Duodenal mucosa (tissue), 2 donors: ENCODE measurements at regions not wholly inside any gene's neighbourhood (a gene's known extent, or its start where the extent isn't known, plus 50 kb on each side); places are given as distances from the start of the nearest gene placed in this dataset.

Experiments used
- H3K27ac ChIP-seq: one replicate; pipeline ENCODE4 v1.7.0; 2013; ENCODE audit warnings: low read depth, low read length
- H3K27me3 ChIP-seq, 2 donors: one replicate each; pipeline ENCODE4 v1.7.0; 2013; ENCODE audit warnings: low read length in 2 of 2, control low read depth in 1 of 2; ENCODE audit not compliant: insufficient read depth in 2 of 2, control insufficient read depth in 1 of 2
- H3K36me3 ChIP-seq, 2 donors: one replicate each; pipeline ENCODE4 v1.7.0; 2013; ENCODE audit warnings: low read length in 2 of 2, control low read depth in 1 of 2; ENCODE audit not compliant: insufficient read depth in 2 of 2, control insufficient read depth in 1 of 2
- H3K4me1 ChIP-seq, 2 donors: one replicate each; pipeline ENCODE4 v1.7.0; 2013; ENCODE audit warnings: low read length in 2 of 2, control low read depth in 1 of 2; ENCODE audit not compliant: insufficient read depth in 2 of 2, control insufficient read depth in 1 of 2
- H3K4me3 ChIP-seq, 2 donors: one replicate each; pipeline ENCODE4 v1.7.0; 2013; ENCODE audit warnings: low read length in 2 of 2, low read depth in 1 of 2
- H3K9ac ChIP-seq, 2 donors: one replicate each; pipeline ENCODE4 v1.7.0; 2013; ENCODE audit warnings: low read length in 2 of 2, low read depth in 1 of 2
- H3K9me3 ChIP-seq, 2 donors: one replicate each; pipeline ENCODE4 v1.7.0; 2013; ENCODE audit warnings: low read length in 2 of 2, control low read depth in 1 of 2; ENCODE audit not compliant: control insufficient read depth in 1 of 2

DNA sequence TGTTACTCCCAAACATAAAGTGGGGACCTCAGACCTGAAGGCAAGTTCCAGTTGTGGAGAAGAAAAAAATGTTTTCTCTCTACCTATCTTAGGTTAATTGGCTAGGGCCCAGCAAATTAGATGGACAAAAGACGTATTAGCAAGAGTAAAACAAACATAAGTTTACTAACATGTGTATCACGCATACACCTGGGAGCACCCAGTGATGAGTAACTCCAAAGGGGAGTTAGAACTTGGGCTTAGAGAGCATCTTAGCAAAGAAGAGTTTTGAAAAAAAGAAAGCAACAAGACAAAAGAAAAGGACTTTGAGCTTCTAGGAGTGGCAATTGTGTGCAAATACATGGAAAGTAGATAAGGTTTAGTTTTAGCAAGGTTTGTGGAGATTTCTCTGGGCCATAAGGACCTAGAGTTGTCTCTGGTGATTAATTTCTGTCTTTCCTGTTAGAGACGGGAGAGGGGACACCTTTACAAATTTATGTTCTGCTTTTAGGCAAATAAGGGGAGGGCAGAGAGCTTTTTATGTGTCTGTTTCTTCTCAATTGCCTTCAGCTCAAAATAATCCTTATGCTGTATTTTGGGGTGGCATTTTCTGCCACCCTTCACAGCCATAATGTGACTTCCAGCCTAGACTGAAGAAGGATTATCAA is 76.7 kb upstream of the PTGFRN start:
- Histone ChIP-seq H3K4me3 (peak overlapping the region in 1 of 2 donors; percentile 23), H3K27me3 (no peaks in the 10 kb centered on the region), H3K9me3 (peaks cover 0 to 4% of the 10 kb centered on the region in 2 donors), H3K36me3 (no peaks in the 10 kb centered on the region), H3K9ac (no peak overlapping the region), H3K4me1 (peaks cover 7 to 27% of the 10 kb centered on the region in 2 donors), H3K27ac (no peak overlapping the region)

GRCh38 chr1:116833718-116834117 is 76.0 kb upstream of the PTGFRN start:
- Histone ChIP-seq H3K4me3 (no peak overlapping the region), H3K9ac (no peak overlapping the region)

DNA sequence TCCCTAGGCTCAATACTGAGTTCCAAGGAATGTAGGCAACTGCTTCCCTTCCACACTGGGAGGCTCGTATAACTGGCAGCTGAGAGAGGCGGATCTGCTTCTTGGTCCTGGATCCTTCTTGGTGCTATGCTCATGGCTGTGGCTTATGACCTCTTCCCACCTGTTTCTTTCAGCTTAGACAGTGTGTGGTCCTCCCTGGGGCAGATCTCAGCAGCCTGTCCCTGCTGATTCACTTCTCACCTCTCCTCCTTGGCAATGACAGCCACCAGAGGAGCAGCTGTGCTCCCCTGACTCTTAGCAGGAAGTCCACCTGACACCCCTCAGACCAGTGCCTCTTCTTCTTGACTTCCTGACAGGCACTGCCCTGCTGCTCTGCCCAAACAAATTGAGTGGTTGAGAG is 75.1 kb upstream of the PTGFRN start:
- Histone ChIP-seq H3K4me1 (peaks cover 7 to 27% of the 10 kb centered on the region in 2 donors), H3K27me3 (no peaks in the 10 kb centered on the region), H3K4me3 (no peak overlapping the region), H3K9me3 (no peaks in the 10 kb centered on the region), H3K36me3 (no peaks in the 10 kb centered on the region), H3K9ac (no peak overlapping the region), H3K27ac (no peak overlapping the region)

More at GRCh38 chr1:116833718-116834117, 76.0 kb upstream of the PTGFRN start:
- Histone ChIP-seq H3K4me1 (peaks cover 7 to 27% of the 10 kb centered on the region in 2 donors), H3K9me3 (no peaks in the 10 kb centered on the region), H3K36me3 (no peaks in the 10 kb centered on the region), H3K27me3 (no peaks in the 10 kb centered on the region), H3K27ac (no peak overlapping the region)

DNA sequence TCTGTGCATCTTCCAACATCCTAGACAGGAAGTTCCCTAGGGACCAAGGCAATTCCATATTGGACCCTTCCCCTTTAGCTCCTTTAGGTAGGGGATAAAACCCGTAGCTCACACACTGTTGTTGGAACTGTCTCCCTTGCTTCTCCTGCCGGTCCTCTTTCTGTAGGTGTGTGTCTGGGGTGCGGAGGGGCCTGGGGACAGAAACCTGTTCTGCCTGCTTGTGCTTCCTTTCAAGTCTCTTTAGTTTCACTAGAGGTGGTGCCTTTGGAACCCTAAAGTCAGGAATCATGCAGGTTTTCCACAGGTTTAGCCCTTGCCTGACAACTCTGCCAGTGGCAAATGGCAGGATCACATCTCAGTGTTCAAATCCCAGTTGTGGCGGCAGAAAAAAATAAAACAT is 74.6 kb upstream of the PTGFRN start:
- Histone ChIP-seq H3K27ac (no peak overlapping the region), H3K9ac (no peak overlapping the region), H3K4me3 (no peak overlapping the region), H3K27me3 (no peaks in the 10 kb centered on the region), H3K36me3 (no peaks in the 10 kb centered on the region), H3K9me3 (no peaks in the 10 kb centered on the region), H3K4me1 (peaks cover 7 to 27% of the 10 kb centered on the region in 2 donors)

DNA sequence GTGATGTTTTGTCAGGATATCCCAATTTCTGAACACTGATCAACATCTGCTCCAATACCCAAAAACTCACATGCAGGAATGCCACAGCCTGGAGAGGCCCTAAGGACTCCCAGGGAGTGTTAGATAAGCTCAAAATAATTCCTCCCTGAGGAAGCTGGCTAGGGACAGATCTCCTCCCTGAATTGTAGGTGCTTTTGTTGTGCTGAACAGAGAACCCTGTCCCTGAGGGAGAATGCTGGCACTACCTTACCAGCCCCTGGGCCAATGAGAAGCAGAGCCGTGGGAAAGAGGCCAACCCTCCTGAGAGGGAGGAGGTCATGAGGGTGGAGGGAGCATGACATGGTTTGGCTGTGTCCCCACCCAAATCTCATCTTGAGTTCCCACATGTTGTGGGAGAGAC is 73.6 kb upstream of the PTGFRN start:
- Histone ChIP-seq H3K4me3 (no peak overlapping the region), H3K4me1 (peaks cover 7 to 27% of the 10 kb centered on the region in 2 donors), H3K9ac (no peak overlapping the region), H3K27ac (no peak overlapping the region), H3K36me3 (no peaks in the 10 kb centered on the region), H3K27me3 (no peaks in the 10 kb centered on the region), H3K9me3 (no peaks in the 10 kb centered on the region)

- Histone ChIP-seq H3K4me1 (no peaks in the 10 kb centered on the region), H3K27me3 (no peaks in the 10 kb centered on the region), H3K27ac (no peak overlapping the region), H3K9ac (no peak overlapping the region), H3K4me3 (no peak overlapping the region), H3K9me3 (no peaks in the 10 kb centered on the region), H3K36me3 (no peaks in the 10 kb centered on the region)
Measured at GRCh38 chr1:116841569-116842344, 68.0 kb upstream of the PTGFRN start.

GRCh38 chr1:116842654-116843053 is 67.1 kb upstream of the PTGFRN start:
- Histone ChIP-seq H3K9me3 (no peaks in the 10 kb centered on the region), H3K4me1 (no peaks in the 10 kb centered on the region), H3K4me3 (no peak overlapping the region), H3K27ac (no peak overlapping the region), H3K36me3 (no peaks in the 10 kb centered on the region), H3K9ac (no peak overlapping the region), H3K27me3 (no peaks in the 10 kb centered on the region)

DNA sequence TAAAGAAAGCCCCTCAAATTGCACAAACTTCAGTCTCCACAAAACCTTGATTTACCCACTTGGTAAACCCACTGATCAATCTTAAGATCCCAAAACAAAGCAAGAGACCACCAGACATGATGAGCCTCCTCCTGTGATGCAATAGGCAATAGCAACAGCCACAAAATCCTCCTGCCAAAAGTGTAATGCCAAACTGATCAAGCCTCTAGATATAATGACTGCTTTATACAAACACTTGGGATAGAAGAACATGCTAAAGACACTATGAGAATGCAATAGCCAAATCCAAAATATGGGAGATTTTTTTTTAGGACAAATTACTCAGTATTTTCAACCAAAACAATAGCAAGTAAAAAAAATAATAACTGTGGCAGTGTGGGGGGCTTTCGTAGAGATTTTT is 64.9 kb upstream of the PTGFRN start:
- no peak overlapping the region for H3K27ac ChIP-seq
- H3K9ac ChIP-seq, result no peak overlapping the region
- no peaks in the 10 kb centered on the region for H3K9me3 ChIP-seq
- H3K4me3 ChIP-seq, result no peak overlapping the region
- no peaks in the 10 kb centered on the region for H3K27me3 ChIP-seq
- no peaks in the 10 kb centered on the region for H3K36me3 ChIP-seq
- no peaks in the 10 kb centered on the region for H3K4me1 ChIP-seq

GRCh38 chr1:116847190-116847589 is 62.5 kb upstream of the PTGFRN start:
- Histone ChIP-seq H3K27ac (no peak overlapping the region), H3K36me3 (no peaks in the 10 kb centered on the region), H3K9ac (no peak overlapping the region), H3K27me3 (no peaks in the 10 kb centered on the region), H3K4me3 (no peak overlapping the region), H3K4me1 (no peaks in the 10 kb centered on the region), H3K9me3 (no peaks in the 10 kb centered on the region)

- Histone ChIP-seq H3K9ac (no peak overlapping the region), H3K4me3 (no peak overlapping the region), H3K36me3 (no peaks in the 10 kb centered on the region), H3K27me3 (no peaks in the 10 kb centered on the region), H3K4me1 (peaks cover under 1 to 2% of the 10 kb centered on the region in 2 donors), H3K9me3 (no peaks in the 10 kb centered on the region), H3K27ac (no peak overlapping the region)
Measured at GRCh38 chr1:116847688-116848531, 61.8 kb upstream of the PTGFRN start.
